ENCODE measurements at regions not wholly inside any gene's neighbourhood (a gene's known extent, or its start where the extent isn't known, plus 50 kb on each side); places are given as distances from the start of the nearest gene placed in this dataset.

GRCh38 chr14:87712396-87713090 is 280.4 kb downstream of the GALC start:
- TF ChIP-seq EZH2 (IDR thresholded peaks at IDR 0.05; ENCODE audit: borderline replicate concordance): no peak
- peak; percentile 47 for TF ChIP-seq CTCF (IDR thresholded peaks at IDR 0.05; ENCODE audit: poor library complexity)
- no peak for TF ChIP-seq EZH2phosphoT487 (IDR thresholded peaks at IDR 0.05; ENCODE audit: low read depth, severe bottlenecking, unreplicated experiment)

Measured in hepatocyte (in vitro differentiated cells).